Neural progenitor cell (in vitro differentiated cells): ENCODE measurements at regions not wholly inside any gene's neighbourhood (a gene's known extent, or its start where the extent isn't known, plus 50 kb on each side); places are given as distances from the start of the nearest gene placed in this dataset.
"Not testable (repeated sequence)": the region's sequence is repeated elsewhere in the genome, so short reads cannot be mapped to it uniquely, and the experiment has no call there.

Experiments
- DNase-seq: peaks from one replicate; pipeline ENCODE4 v3.0.0-alpha.2; 2016; ENCODE audit warnings: low spot score
- H2AFZ ChIP-seq: fragments of 200-600 bp; sonication (generic); replicated peaks from 2 replicates; pipeline ENCODE4 v1.6.1; 2016; ENCODE audit warnings: antibody characterized with exemption
- H3F3A ChIP-seq: fragments of 200-600 bp; sonication (generic); 2 replicates; pipeline ENCODE4 v1.6.1; 2016; ENCODE audit warnings: antibody characterized with exemption, low read depth
- H3K27ac ChIP-seq: fragments of 200-600 bp; sonication (generic); 2 replicates; pipeline ENCODE4 v1.5.1; 2016; ENCODE audit warnings: mild to moderate bottlenecking
- H3K27me3 ChIP-seq: fragments of 200-600 bp; sonication (generic); 2 replicates; pipeline ENCODE4 v1.6.1; 2016; ENCODE audit warnings: mild to moderate bottlenecking, moderate library complexity
- H3K36me3 ChIP-seq: fragments of 200-600 bp; sonication (generic); 2 replicates; pipeline ENCODE4 v1.5.1; 2016
- H3K4me1 ChIP-seq: fragments of 200-600 bp; sonication (generic); 2 replicates; pipeline ENCODE4 v1.6.1; 2016; ENCODE audit warnings: mixed run types
- H3K4me2 ChIP-seq: fragments of 200-600 bp; sonication (generic); 2 replicates; pipeline ENCODE4 v1.6.1; 2016
- H3K4me3 ChIP-seq: fragments of 200-600 bp; sonication (generic); 2 replicates; pipeline ENCODE4 v1.5.1; 2016
- H3K79me2 ChIP-seq: fragments of 200-600 bp; sonication (generic); 2 replicates; pipeline ENCODE4 v1.6.1; 2016; ENCODE audit warnings: low read depth
- H3K9ac ChIP-seq: fragments of 200-600 bp; sonication (generic); 2 replicates; pipeline ENCODE4 v1.6.1; 2016
- H3K9me3 ChIP-seq: fragments of 200-600 bp; sonication (generic); 2 replicates; pipeline ENCODE4 v1.5.1; 2016; ENCODE audit warnings: low read depth
- H4K20me1 ChIP-seq: fragments of 200-600 bp; sonication (generic); 2 replicates; pipeline ENCODE4 v1.6.1; 2016; ENCODE audit warnings: low read depth
- H3K27ac Mint-ChIP-seq: 3 replicates; pipeline ENCODE4 v1.8.0; 2021; ENCODE audit warnings: mixed read lengths
- H3K27me3 Mint-ChIP-seq: 2 replicates; pipeline ENCODE4 v1.8.0; 2022; ENCODE audit warnings: low read depth, mild to moderate bottlenecking, inconsistent platforms, moderate library complexity, mixed read lengths; ENCODE audit not compliant: insufficient read depth
- H3K36me3 Mint-ChIP-seq: 3 replicates; pipeline ENCODE4 v1.8.0; 2021; ENCODE audit warnings: mixed read lengths
- H3K4me1 Mint-ChIP-seq: 3 replicates; pipeline ENCODE4 v1.8.0; 2021; ENCODE audit warnings: mixed read lengths
- H3K4me3 Mint-ChIP-seq: 3 replicates; pipeline ENCODE4 v1.8.0; 2021; ENCODE audit warnings: mild to moderate bottlenecking, moderate library complexity, mixed read lengths
- H3K9me3 Mint-ChIP-seq: 3 replicates; pipeline ENCODE4 v1.8.0; 2020; ENCODE audit warnings: mixed read lengths
- CTCF ChIP-seq: fragments of 200-600 bp; sonication (generic); IDR thresholded peaks from 2 replicates; pipeline ENCODE4 v1.5.1; 2017; ENCODE audit warnings: antibody characterized with exemption, mild to moderate bottlenecking
- EZH2 ChIP-seq: fragments of 200-600 bp; sonication (generic); IDR thresholded peaks from 2 replicates; pipeline ENCODE4 v1.6.1; 2017; ENCODE audit warnings: antibody characterized with exemption, mild to moderate bottlenecking, moderate library complexity
- EZH2phosphoT487 ChIP-seq: fragments of 200-600 bp; sonication (generic); IDR thresholded peaks from 2 replicates; pipeline ENCODE4 v1.6.1; 2017; ENCODE audit warnings: antibody characterized with exemption

DNA sequence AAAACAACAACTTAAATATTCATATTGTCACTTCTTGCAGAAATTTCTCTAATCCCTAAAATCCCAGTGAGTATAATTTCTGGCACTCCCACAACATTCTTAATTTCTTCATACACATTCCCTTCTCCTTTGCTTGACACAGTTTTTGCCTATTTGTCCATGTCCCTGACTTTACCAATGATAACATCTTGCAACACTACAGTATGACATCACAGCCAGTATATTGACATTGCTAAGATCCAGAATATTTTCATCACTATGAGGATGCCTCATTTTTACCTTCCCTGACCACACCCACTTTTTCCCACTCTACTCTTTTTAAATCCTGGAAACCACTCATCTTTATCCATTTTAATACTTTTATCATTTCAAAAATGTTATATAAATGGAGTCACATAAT is 292.3 kb upstream of the GK2 start:
- H3K36me3 ChIP-seq = no peaks in the 10 kb centered on the region
- H3F3A ChIP-seq = no peaks in the 10 kb centered on the region
- H3K4me2 ChIP-seq = no peak overlapping the region
- H4K20me1 ChIP-seq = no peaks in the 10 kb centered on the region
- H2AFZ ChIP-seq = no peak overlapping the region
- no peaks in the 10 kb centered on the region for H3K36me3 Mint-ChIP-seq
- no peaks in the 10 kb centered on the region for H3K4me1 ChIP-seq
- H3K27ac ChIP-seq = no peak overlapping the region
- H3K9me3 ChIP-seq = no peaks in the 10 kb centered on the region
- H3K4me1 Mint-ChIP-seq = no peaks in the 10 kb centered on the region
- H3K4me3 ChIP-seq = no peak overlapping the region
- H3K79me2 ChIP-seq = no peaks in the 10 kb centered on the region
- no peak for DNase-seq
- H3K27me3 ChIP-seq = no peaks in the 10 kb centered on the region
- H3K27ac Mint-ChIP-seq = no peak overlapping the region
- H3K4me3 Mint-ChIP-seq = no peak overlapping the region
- H3K9me3 Mint-ChIP-seq = peaks cover 4% of the 10 kb centered on the region
- H3K27me3 Mint-ChIP-seq = no peaks in the 10 kb centered on the region
- TF ChIP-seq EZH2 (no peak), EZH2phosphoT487 (no peak), CTCF (no peak)
- H3K9ac ChIP-seq = no peak overlapping the region

DNA sequence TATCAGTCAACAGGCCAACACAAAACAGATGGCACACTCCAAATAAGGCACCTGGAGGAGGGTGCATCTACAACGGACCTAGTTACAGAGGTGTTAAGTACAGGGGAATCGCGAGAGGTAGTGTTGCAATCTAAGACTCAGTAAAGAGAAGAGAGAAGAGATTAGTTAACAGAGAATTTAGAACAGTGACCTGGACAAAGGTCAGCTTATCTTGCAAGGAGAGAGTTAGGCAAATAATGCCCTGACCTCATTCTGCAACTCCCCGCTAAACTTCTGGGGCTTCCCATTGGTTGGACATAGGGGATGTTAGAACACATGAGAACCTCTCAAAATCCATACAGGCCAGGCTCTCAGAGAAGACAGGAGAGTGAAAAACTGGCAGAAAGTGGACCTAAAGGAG is 289.4 kb upstream of the GK2 start:
- TF ChIP-seq EZH2 (no peak), EZH2phosphoT487 (no peak), CTCF (no peak)
- Mint-ChIP-seq H3K27ac (no peak overlapping the region), H3K36me3 (no peaks in the 10 kb centered on the region), H3K9me3 (peaks cover 5% of the 10 kb centered on the region), H3K4me1 (no peaks in the 10 kb centered on the region), H3K4me3 (no peak overlapping the region), H3K27me3 (no peaks in the 10 kb centered on the region)
- no peak overlapping the region for H3K27ac ChIP-seq
- no peaks in the 10 kb centered on the region for H3K36me3 ChIP-seq
- no peak overlapping the region for H3K4me3 ChIP-seq
- H3K9ac ChIP-seq = no peak overlapping the region
- no peaks in the 10 kb centered on the region for H3K79me2 ChIP-seq
- no peaks in the 10 kb centered on the region for H3K9me3 ChIP-seq
- no peaks in the 10 kb centered on the region for H3K4me1 ChIP-seq
- H3F3A ChIP-seq = no peaks in the 10 kb centered on the region
- DNase-seq = no peak
- H3K27me3 ChIP-seq = no peaks in the 10 kb centered on the region
- H2AFZ ChIP-seq = no peak overlapping the region
- no peaks in the 10 kb centered on the region for H4K20me1 ChIP-seq
- no peak overlapping the region for H3K4me2 ChIP-seq

DNA sequence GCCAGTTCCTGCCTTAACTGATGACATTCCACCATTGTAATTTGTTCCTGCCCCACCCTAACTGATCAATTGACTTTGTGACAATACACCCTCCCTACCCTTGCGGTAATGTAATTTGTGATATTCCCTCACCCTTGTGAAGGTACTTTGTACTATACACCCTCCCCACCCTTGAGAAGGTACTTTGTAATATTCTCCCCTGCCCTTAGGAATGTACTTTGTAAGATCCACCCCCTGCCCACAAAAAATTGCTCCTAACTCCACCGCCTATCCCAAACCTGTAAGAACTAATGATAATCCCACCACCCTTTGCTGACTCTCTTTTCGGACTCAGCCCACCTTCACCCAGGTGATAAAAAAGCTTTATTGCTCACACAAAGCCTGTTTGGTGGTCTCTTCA is 288.5 kb upstream of the GK2 start:
- H3K36me3 Mint-ChIP-seq, H3K27ac ChIP-seq, H3K9ac ChIP-seq, H3K27ac Mint-ChIP-seq, DNase-seq, H3K4me3 Mint-ChIP-seq, H3K4me1 ChIP-seq, H3K4me1 Mint-ChIP-seq, H3K27me3 Mint-ChIP-seq, H3K79me2 ChIP-seq, H3K4me3 ChIP-seq, H3K36me3 ChIP-seq, H3K27me3 ChIP-seq, H3F3A ChIP-seq, H2AFZ ChIP-seq, H3K9me3 ChIP-seq, H3K9me3 Mint-ChIP-seq, H3K4me2 ChIP-seq, H4K20me1 ChIP-seq: not testable (repeated sequence)

- TF ChIP-seq CTCF = no peak
- no peak for TF ChIP-seq EZH2phosphoT487
- TF ChIP-seq EZH2 = no peak
- peaks cover 5% of the 10 kb centered on the region for H3K9me3 Mint-ChIP-seq
Observed at GRCh38 chr4:79695848-79696247, 287.8 kb upstream of the GK2 start.

More at GRCh38 chr4:79695848-79696247, 287.8 kb upstream of the GK2 start:
- Histone ChIP-seq H3K4me1 (no peaks in the 10 kb centered on the region), H3K79me2 (no peaks in the 10 kb centered on the region), H3K4me2 (no peak overlapping the region), H3F3A (no peaks in the 10 kb centered on the region), H3K36me3 (no peaks in the 10 kb centered on the region), H3K9me3 (no peaks in the 10 kb centered on the region), H4K20me1 (no peaks in the 10 kb centered on the region), H3K4me3 (no peak overlapping the region), H3K27ac (no peak overlapping the region), H3K9ac (no peak overlapping the region), H3K27me3 (no peaks in the 10 kb centered on the region), H2AFZ (no peak overlapping the region)
- no peak overlapping the region for H3K27ac Mint-ChIP-seq
- H3K36me3 Mint-ChIP-seq = no peaks in the 10 kb centered on the region
- no peak overlapping the region for H3K4me3 Mint-ChIP-seq
- no peak for DNase-seq
- no peaks in the 10 kb centered on the region for H3K27me3 Mint-ChIP-seq
- no peaks in the 10 kb centered on the region for H3K4me1 Mint-ChIP-seq
